Omental fat pad (tissue), 3 donors: ENCODE measurements at regions not wholly inside any gene's neighbourhood (a gene's known extent, or its start where the extent isn't known, plus 50 kb on each side); places are given as distances from the start of the nearest gene placed in this dataset.

Source experiments
- ATAC-seq: fragments of 150-250 bp; one replicate; pipeline ENCODE4 v1.9.1; 2016; ENCODE audit warnings: mild to moderate bottlenecking, moderate library complexity; ENCODE audit not compliant: low FRiP score
- DNase-seq: peaks from one replicate; pipeline ENCODE4 v3.0.0-alpha.2; 2019; ENCODE audit warnings: low spot score
- TF ChIP-seq, protein P1 (sequence below), 3 donors: fragments of 450-650 bp; IDR thresholded peaks; one replicate each; pipeline ENCODE4 v1.5.1; 2016 to 2017; ENCODE audit warnings: antibody characterized with exemption in 3 of 3, mild to moderate bottlenecking in 3 of 3, moderate library complexity in 2 of 3

DNA sequence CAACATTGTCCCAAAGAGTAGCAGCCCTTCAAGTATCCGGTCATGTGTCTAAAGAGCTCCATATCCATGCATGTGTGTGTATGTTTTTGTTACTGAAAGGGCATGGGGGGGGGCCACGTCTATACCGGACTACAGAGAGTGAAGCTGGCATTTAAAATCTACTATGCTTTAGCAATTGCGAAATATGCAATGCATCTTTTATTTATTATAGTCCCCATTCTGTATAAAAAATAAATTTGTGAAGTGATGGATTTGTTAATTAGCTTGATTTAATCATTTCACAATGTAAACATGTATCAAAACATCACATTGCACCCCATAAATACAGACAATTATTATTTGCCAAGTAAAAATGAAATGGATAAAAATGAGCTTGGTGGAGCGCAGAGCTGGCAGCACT, 149.4 kb upstream of the ID2 start:
- ATAC-seq = no peak
- TF ChIP-seq, protein P1, sequence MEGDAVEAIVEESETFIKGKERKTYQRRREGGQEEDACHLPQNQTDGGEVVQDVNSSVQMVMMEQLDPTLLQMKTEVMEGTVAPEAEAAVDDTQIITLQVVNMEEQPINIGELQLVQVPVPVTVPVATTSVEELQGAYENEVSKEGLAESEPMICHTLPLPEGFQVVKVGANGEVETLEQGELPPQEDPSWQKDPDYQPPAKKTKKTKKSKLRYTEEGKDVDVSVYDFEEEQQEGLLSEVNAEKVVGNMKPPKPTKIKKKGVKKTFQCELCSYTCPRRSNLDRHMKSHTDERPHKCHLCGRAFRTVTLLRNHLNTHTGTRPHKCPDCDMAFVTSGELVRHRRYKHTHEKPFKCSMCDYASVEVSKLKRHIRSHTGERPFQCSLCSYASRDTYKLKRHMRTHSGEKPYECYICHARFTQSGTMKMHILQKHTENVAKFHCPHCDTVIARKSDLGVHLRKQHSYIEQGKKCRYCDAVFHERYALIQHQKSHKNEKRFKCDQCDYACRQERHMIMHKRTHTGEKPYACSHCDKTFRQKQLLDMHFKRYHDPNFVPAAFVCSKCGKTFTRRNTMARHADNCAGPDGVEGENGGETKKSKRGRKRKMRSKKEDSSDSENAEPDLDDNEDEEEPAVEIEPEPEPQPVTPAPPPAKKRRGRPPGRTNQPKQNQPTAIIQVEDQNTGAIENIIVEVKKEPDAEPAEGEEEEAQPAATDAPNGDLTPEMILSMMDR (IDR thresholded peaks at IDR 0.05) = no peak
- no peak for DNase-seq

DNA sequence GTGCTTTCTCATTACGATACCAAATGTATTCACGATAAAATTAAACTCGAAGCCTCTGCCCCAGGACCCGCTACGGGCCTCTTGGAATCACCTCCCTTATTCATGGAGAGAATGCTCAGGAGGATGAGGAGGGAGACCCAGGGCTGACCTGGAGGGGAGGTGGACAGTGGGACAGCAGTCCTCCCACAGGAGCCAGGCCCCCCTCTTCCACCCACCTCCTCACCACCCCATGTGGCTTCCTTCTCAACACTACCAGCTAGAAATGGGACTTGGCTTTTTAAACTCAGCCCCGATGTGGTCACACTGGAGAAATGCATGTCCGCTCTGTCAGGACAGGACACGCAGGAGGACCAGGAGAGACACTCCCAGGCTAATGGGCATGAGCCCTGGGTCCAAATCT, 147.9 kb upstream of the ID2 start:
- TF ChIP-seq, protein P1 (IDR thresholded peaks at IDR 0.05) = no peak
- ATAC-seq = no peak
- no peak for DNase-seq

DNA sequence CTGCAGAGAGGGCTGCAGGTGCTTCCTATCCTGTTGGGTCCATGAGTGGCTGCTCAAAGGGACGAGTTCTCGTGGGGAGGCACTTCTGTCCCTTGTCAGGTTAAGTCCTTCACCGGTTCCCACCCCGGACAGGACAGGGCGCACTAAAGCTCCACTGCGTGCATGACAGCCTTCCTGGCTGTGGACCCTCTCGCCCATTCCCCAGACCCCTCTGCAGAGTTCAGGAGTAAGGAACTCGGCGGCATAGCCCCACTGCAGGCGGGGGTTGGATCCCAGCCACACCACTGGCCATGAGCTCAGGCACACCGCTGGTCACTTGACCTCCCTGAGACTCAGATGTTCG, 147.5 kb upstream of the ID2 start:
- DNase-seq = no peak
- TF ChIP-seq, protein P1 (IDR thresholded peaks at IDR 0.05) = no peak
- no peak for ATAC-seq

DNA sequence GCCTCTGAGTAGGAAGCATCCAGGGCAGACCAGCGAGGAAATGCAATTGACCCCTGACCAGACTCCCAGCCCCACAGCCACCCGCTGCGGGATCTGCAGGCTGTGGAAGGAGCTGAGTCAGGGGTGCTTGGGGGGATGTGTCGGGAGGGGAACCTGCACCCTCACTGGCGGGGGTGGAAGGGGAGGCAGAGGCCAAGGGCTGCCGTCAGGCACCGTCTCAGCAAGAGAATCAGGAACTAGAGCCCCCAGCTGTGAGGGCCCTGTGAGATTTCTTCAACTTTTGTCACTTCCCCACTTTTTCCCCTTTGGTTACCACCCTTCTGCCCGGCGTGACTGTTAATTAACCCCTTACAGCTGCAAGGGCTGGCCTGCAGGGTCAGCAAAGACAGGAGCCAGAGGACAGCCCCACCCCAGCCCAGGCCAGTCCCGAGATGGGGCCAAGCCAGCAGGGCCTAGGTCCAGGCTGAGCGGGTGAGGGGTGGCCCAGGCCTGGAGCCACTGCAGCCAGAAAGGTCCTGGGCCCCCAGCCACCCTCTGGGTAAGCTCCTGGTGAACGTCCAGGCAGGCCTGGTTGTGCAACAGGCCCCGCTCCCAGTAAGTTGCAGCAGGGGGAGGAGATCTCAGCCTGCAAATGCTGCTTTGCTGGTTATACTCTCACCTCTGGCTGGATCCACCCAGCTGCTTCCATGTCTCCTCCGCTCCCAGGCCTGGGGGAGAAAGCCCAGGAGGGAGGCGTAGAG, 147.0 kb upstream of the ID2 start:
- TF ChIP-seq, protein P1 (IDR thresholded peaks at IDR 0.05) = no peak
- DNase-seq (no peak), ATAC-seq (peak; percentile 39)

DNA sequence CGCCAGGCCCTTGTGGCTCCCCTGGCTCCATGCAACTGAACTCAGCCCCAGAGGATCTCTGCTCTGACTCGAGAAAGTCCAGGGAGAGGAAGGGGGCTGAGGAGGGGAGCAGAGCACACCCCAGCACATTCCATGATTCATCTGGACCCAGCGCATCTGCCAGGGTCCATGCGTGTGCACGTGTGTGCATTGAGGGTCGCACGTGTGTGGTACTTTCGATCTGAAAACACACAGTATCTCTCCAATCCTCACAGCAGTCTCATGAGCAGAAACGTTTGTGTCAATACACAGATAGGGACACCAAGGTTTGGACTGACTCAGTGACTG, 146.4 kb upstream of the ID2 start:
- TF ChIP-seq, protein P1 (IDR thresholded peaks at IDR 0.05) = no peak
- DNase-seq (no peak), ATAC-seq (peak; percentile 11)

DNA sequence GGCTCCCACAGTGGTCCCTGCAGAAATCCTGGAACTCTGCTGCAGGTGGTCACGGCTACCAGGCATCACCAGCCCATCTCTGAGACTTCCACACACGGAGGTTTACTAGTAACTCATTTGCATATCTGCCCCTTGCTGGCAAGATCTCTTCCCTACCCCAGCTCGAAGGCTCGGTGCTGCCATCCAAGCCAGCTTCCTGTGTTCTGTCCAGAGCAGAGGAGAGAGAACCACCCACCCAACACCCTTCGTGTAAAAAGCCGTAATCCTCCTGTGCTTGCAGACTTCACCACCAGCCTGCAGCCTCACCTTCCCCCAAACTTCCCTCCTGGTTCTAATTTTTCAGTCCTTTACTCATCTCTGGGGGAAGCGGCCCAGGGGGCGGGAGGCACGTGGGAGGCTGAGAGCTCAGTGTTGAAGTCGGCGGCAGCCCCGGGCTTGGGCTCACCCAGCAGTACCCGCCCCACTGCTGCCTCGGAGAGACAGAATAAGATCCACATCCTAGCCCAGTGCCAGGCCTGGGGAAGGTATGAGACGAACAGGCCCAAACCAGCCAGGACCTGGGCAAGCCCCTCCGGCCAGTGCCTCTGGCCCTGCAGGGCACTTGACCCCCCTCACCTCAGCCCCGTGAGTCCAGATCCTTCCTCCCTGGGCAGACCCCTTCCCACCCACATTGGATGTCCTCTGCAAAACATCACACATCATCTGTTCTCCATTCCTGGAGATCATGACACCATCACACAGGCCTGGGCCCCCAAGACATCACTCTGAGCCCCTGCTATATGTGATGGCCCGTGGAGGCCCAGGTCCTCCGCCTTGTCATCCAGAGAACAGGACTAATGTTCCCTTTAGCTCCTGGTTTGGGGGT, 145.8 kb upstream of the ID2 start:
- TF ChIP-seq, protein P1 (IDR thresholded peaks at IDR 0.05) = no peak
- DNase-seq = no peak
- ATAC-seq = peak; percentile 73
